Spleen (tissue), 11 donors: ENCODE measurements at regions not wholly inside any gene's neighbourhood (a gene's known extent, or its start where the extent isn't known, plus 50 kb on each side); places are given as distances from the start of the nearest gene placed in this dataset.

ENCODE experiments used
- DNase-seq: peaks from one replicate; pipeline ENCODE4 v3.0.0-alpha.2; 2020
- H3K27ac ChIP-seq, 8 donors: fragments of 200-600 bp; sonication (generic) in 7 of 8; 1 replicate in 4 of 8; 2 replicates in 4 of 8; pipeline versions ENCODE4 v1.5.0 to v1.8.0; 2016 to 2021; ENCODE audit warnings: inconsistent platforms in 4 of 8, mild to moderate bottlenecking in 4 of 8, moderate library complexity in 1 of 8
- H3K27me3 ChIP-seq, 7 donors: fragments of 200-600 bp; sonication (generic) in 6 of 7; replicated peaks in 1 of 7; 1 replicate in 4 of 7; 2 replicates in 3 of 7; pipeline versions ENCODE4 v1.5.0 to v1.8.0; 2016 to 2021; ENCODE audit warnings: inconsistent platforms in 3 of 7, mild to moderate bottlenecking in 1 of 7
- H3K36me3 ChIP-seq, 6 donors: fragments of 200-600 bp; sonication (generic) in 5 of 6; 1 replicate in 4 of 6; 2 replicates in 2 of 6; pipeline versions ENCODE4 v1.5.0 to v1.8.0; 2016 to 2021; ENCODE audit warnings: inconsistent platforms in 2 of 6
- H3K4me1 ChIP-seq, 6 donors: fragments of 200-600 bp; sonication (generic) in 5 of 6; 1 replicate in 3 of 6; 2 replicates in 3 of 6; pipeline versions ENCODE4 v1.5.0 to v1.8.0; 2016 to 2021; ENCODE audit warnings: inconsistent platforms in 3 of 6
- H3K4me3 ChIP-seq, 8 donors: fragments of 200-600 bp; sonication (generic) in 7 of 8; 1 replicate in 4 of 8; 2 replicates in 4 of 8; pipeline versions ENCODE4 v1.5.0 to v1.8.0; 2016 to 2021; ENCODE audit warnings: inconsistent platforms in 4 of 8, mild to moderate bottlenecking in 4 of 8, moderate library complexity in 2 of 8
- H3K9me3 ChIP-seq, 8 donors: fragments of 200-600 bp; sonication (generic) in 7 of 8; 1 replicate in 4 of 8; 2 replicates in 4 of 8; pipeline versions ENCODE4 v1.5.0 to v1.8.0; 2016 to 2021; ENCODE audit warnings: inconsistent platforms in 4 of 8
- POLR2A ChIP-seq, 3 donors: fragments of 450-650 bp; IDR thresholded peaks; one replicate each; pipeline ENCODE4 v1.5.1; 2017; ENCODE audit warnings: antibody characterized with exemption in 3 of 3, mild to moderate bottlenecking in 1 of 3
- POLR2AphosphoS5 ChIP-seq, 3 donors: sonication (generic); formaldehyde crosslinking; IDR thresholded peaks; one replicate each; pipeline ENCODE4 v1.5.1; 2017; ENCODE audit warnings: antibody characterized with exemption in 3 of 3
- WGBS, 5 donors: extraction: QIAGEN DNeasy Blood & Tissue Kit in 3 of 5; methylation state at CpG; one replicate each; pipeline versions ENCODE4 v1.1.5 to v1.1.7; 2013 to 2018; 5-methylcytosine and 5-hydroxymethylcytosine counted together
- intact Hi-C: fragments of 100-400 bp; cut with DNase I; formaldehyde crosslinking; loops from one replicate; pipeline ENCODE4 v1.15.0; 2023; ENCODE audit warnings: low total_unique reads
- TF ChIP-seq, protein P1 (sequence below), 11 experiments: fragments of 200-600 bp in 7 of 11; fragments of 450-650 bp in 4 of 11; sonication (generic) in 4 of 11; IDR thresholded peaks in 8 of 11; conservative IDR thresholded peaks in 3 of 11; 1 replicate in 7 of 11; 2 replicates in 4 of 11; pipeline versions ENCODE4 v1.4.0 to v1.8.0; 2016 to 2021; ENCODE audit warnings: antibody characterized with exemption in 11 of 11, inconsistent platforms in 4 of 11, mild to moderate bottlenecking in 1 of 11
- donor health status: healthy with polysubstance abuse.
- donor health status: DM: no; HTN: no; CAD: no; lungs with moderate emphysema.
- donor health status: DM: no; HTN: no; CAD: no.
- donor health status: Bipolar disorder and iron deficiency.
- donor health status: healthy.
- donor health status: DM: no; HTN: no; CAD: no.
- donor health status: DM: yes; HTN: yes; CAD: no.

DNA sequence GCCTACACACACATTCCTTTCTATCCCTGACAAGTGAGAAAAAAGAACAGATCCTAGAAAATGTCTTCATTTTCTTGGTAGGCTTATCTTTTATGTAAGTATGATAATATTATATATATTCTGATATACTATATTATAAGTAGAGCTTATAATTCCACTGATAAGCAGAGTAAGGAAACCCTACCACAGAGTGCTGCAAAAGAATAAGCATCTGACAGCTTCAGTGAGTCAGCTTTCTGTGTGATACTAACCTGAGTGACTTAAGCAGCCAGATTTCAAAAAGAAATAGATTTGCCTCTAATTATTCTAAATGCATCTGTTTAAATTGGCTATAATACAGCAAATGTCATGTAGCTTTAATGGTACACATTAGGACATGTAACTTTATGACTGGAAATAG lies 656.0 kb downstream of the MCTP2 start:
- TF ChIP-seq, protein P1, sequence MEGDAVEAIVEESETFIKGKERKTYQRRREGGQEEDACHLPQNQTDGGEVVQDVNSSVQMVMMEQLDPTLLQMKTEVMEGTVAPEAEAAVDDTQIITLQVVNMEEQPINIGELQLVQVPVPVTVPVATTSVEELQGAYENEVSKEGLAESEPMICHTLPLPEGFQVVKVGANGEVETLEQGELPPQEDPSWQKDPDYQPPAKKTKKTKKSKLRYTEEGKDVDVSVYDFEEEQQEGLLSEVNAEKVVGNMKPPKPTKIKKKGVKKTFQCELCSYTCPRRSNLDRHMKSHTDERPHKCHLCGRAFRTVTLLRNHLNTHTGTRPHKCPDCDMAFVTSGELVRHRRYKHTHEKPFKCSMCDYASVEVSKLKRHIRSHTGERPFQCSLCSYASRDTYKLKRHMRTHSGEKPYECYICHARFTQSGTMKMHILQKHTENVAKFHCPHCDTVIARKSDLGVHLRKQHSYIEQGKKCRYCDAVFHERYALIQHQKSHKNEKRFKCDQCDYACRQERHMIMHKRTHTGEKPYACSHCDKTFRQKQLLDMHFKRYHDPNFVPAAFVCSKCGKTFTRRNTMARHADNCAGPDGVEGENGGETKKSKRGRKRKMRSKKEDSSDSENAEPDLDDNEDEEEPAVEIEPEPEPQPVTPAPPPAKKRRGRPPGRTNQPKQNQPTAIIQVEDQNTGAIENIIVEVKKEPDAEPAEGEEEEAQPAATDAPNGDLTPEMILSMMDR (IDR thresholded peaks at IDR 0.05 in 8 of 11, conservative IDR thresholded peaks at IDR 0.05 in 3 of 11), result no peak
- no peak for TF ChIP-seq POLR2A (IDR thresholded peaks at IDR 0.05)
- no peak for TF ChIP-seq POLR2AphosphoS5 (IDR thresholded peaks at IDR 0.05)
- intact Hi-C loops, result no loop called here
- Histone ChIP-seq H3K36me3 (no peaks in the 10 kb centered on the region), H3K4me1 (no peaks in the 10 kb centered on the region), H3K9me3 (peaks cover 0 to 32% (median 12%) of the 10 kb centered on the region in 8 donors), H3K4me3 (no peak overlapping the region), H3K27me3 (no peaks in the 10 kb centered on the region), H3K27ac (no peak overlapping the region)
- no peak for DNase-seq

DNA sequence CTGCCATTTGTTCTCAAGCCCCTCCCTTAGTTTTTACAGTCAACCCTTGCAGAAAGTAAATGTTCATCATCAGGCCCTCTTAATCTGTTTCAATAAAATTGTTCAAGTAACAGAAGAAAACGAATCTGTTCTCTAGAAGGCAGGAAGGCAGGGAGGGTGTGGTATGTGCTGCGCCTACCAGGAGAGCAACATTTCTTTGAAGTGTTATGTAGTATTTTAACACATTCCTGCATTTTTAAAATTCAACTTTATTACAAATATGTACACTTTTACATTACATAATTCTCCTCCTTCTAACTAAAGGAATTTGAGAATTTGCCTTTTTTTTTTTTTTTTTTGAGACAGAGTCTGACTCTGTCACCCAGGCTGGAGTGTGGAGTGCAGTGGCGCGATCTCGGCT lies 657.8 kb downstream of the MCTP2 start:
- 88 to 97% (median 90%) methylated on average over 5 of the region's 5 CpGs for WGBS, 5 donors
- H3K27ac ChIP-seq, result no peak overlapping the region
- no peak overlapping the region for H3K4me3 ChIP-seq
- no peaks in the 10 kb centered on the region for H3K4me1 ChIP-seq
- H3K27me3 ChIP-seq, result no peaks in the 10 kb centered on the region
- TF ChIP-seq, protein P1 (IDR thresholded peaks at IDR 0.05 in 8 of 11, conservative IDR thresholded peaks at IDR 0.05 in 3 of 11), result no peak
- TF ChIP-seq POLR2A (IDR thresholded peaks at IDR 0.05) (no peak), POLR2AphosphoS5 (IDR thresholded peaks at IDR 0.05) (no peak)
- no peaks in the 10 kb centered on the region for H3K36me3 ChIP-seq
- DNase-seq, result no peak
- peaks cover 0 to 14% (median 4%) of the 10 kb centered on the region in 8 donors for H3K9me3 ChIP-seq
- intact Hi-C loops, result no loop called here

DNA sequence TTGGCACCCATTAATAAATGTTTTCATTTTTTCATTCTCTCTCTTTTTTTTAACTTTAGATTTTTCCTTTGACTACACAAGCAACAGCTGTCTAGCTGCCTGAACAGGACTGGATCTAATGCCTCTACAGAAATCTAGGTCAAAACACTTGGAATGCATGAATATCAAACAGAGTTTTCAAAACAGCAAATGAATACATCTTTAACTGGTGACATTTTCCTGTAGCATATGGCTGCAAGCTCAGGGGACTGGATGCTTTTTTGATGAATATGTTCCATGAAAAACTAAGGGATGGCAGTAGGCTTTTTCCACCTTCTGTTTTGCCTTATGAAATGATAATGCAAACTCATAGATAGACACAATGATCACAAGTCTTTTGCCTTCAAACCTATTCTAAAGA lies 661.7 kb downstream of the MCTP2 start:
- no peaks in the 10 kb centered on the region for H3K36me3 ChIP-seq
- TF ChIP-seq POLR2A (IDR thresholded peaks at IDR 0.05) (no peak), POLR2AphosphoS5 (IDR thresholded peaks at IDR 0.05) (no peak)
- TF ChIP-seq, protein P1 (IDR thresholded peaks at IDR 0.05 in 8 of 11, conservative IDR thresholded peaks at IDR 0.05 in 3 of 11), result no peak
- H3K27me3 ChIP-seq, result no peaks in the 10 kb centered on the region
- no peak overlapping the region for H3K4me3 ChIP-seq
- no peak for DNase-seq
- intact Hi-C loops, result no loop called here
- H3K27ac ChIP-seq, result no peak overlapping the region
- no peaks in the 10 kb centered on the region for H3K4me1 ChIP-seq
- peaks cover 0 to 12% (median 0%) of the 10 kb centered on the region in 8 donors for H3K9me3 ChIP-seq

DNA sequence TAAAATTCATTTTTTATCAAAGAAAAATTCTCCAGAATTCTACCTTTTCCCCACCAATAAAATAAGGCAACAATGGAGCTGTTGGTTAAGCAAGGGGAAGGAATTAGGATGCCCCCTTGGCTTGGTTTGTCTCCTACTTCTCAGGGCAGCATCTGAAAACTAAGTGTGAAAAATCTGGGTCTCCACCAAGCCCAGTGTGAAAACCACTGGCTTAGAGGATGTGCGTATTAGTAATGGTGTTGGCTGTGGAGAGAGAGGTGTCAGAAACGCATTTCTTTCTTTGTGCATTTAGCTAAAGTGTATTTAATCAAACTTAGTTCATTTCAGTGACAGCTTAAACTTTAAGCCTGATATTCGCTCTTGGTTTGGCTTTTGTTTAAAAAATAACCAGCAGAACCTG lies 662.7 kb downstream of the MCTP2 start:
- intact Hi-C loops, result no loop called here
- H3K27me3 ChIP-seq, result no peaks in the 10 kb centered on the region
- DNase-seq, result no peak
- no peak overlapping the region for H3K4me3 ChIP-seq
- no peaks in the 10 kb centered on the region for H3K36me3 ChIP-seq
- no peak for TF ChIP-seq POLR2AphosphoS5 (IDR thresholded peaks at IDR 0.05)
- no peak for TF ChIP-seq POLR2A (IDR thresholded peaks at IDR 0.05)
- TF ChIP-seq, protein P1 (IDR thresholded peaks at IDR 0.05 in 8 of 11, conservative IDR thresholded peaks at IDR 0.05 in 3 of 11), result no peak
- no peak overlapping the region for H3K27ac ChIP-seq
- WGBS, 5 donors, result 83 to 89% (median 87%) methylated on average over 3 of the region's 3 CpGs
- peaks cover 0 to 12% (median 0%) of the 10 kb centered on the region in 8 donors for H3K9me3 ChIP-seq
- no peaks in the 10 kb centered on the region for H3K4me1 ChIP-seq
